Keratinocyte (primary cell): ENCODE measurements at regions not wholly inside any gene's neighbourhood (a gene's known extent, or its start where the extent isn't known, plus 50 kb on each side); places are given as distances from the start of the nearest gene placed in this dataset.

Experiments used
- DNase-seq: peaks from one replicate; pipeline ENCODE4 v3.0.0-alpha.2; 2011; ENCODE audit warnings: low read depth, missing footprints, low spot score
- FAIRE-seq: peaks from 2 replicates; lab custom pipeline; 2011; peaks lifted over from hg19 to GRCh38; lab: Jason Lieb, UNC
- H2AFZ ChIP-seq: 2 replicates; pipeline ENCODE4 v1.6.0; 2012; ENCODE audit warnings: low read length, control low read depth, inconsistent platforms; ENCODE audit not compliant: control insufficient read depth
- H3K27ac ChIP-seq: 2 replicates; pipeline ENCODE4 v1.5.1; 2011; ENCODE audit warnings: low read length; ENCODE audit not compliant: control insufficient read depth, insufficient read depth
- H3K27me3 ChIP-seq: 3 replicates; pipeline ENCODE4 v1.6.0; 2011; ENCODE audit warnings: low read length; ENCODE audit not compliant: control insufficient read depth, insufficient read depth; ENCODE audit errors: extremely low read depth
- H3K36me3 ChIP-seq, 2 experiments: 2 replicates in 1 of 2; 3 replicates in 1 of 2; pipeline ENCODE4 v1.5.1; 2011; ENCODE audit warnings: low read length in 2 of 2, mild to moderate bottlenecking in 1 of 2; ENCODE audit not compliant: control insufficient read depth in 2 of 2, insufficient read depth in 2 of 2; ENCODE audit errors: extremely low read depth in 1 of 2
- H3K4me1 ChIP-seq: 3 replicates; pipeline ENCODE4 v1.5.1; 2011; ENCODE audit warnings: low read length; ENCODE audit not compliant: control insufficient read depth, insufficient read depth; ENCODE audit errors: extremely low read depth
- H3K4me2 ChIP-seq: 3 replicates; pipeline ENCODE4 v1.6.0; 2011; ENCODE audit warnings: low read depth, low read length; ENCODE audit not compliant: control insufficient read depth, insufficient read depth; ENCODE audit errors: extremely low read depth
- H3K4me3 ChIP-seq, 3 experiments: fragments of 200-600 bp in 1 of 3; sonication (generic) in 1 of 3; 2 replicates in 2 of 3; 3 replicates in 1 of 3; pipeline ENCODE4 v1.5.1; 2011 to 2016; ENCODE audit warnings: low read length in 3 of 3, mild to moderate bottlenecking in 3 of 3, control low read depth in 2 of 3, inconsistent platforms in 1 of 3, low read depth in 1 of 3, mixed read lengths in 1 of 3, mixed run types in 1 of 3, moderate library complexity in 1 of 3; ENCODE audit not compliant: control insufficient read depth in 2 of 3, insufficient read depth in 2 of 3; ENCODE audit errors: extremely low read depth in 1 of 3
- H3K79me2 ChIP-seq: 2 replicates; pipeline ENCODE4 v1.6.0; 2012; ENCODE audit warnings: low read length; ENCODE audit not compliant: control insufficient read depth, insufficient read depth
- H3K9ac ChIP-seq: 3 replicates; pipeline ENCODE4 v1.6.0; 2011; ENCODE audit warnings: low read length; ENCODE audit not compliant: control insufficient read depth, insufficient read depth; ENCODE audit errors: extremely low read depth
- H3K9me1 ChIP-seq: 3 replicates; pipeline ENCODE4 v1.6.0; 2011; ENCODE audit warnings: low read length; ENCODE audit not compliant: control insufficient read depth, insufficient read depth; ENCODE audit errors: extremely low read depth
- H3K9me3 ChIP-seq: 2 replicates; pipeline ENCODE4 v1.5.1; 2012; ENCODE audit warnings: low read depth, low read length; ENCODE audit not compliant: control insufficient read depth
- H4K20me1 ChIP-seq: 3 replicates; pipeline ENCODE4 v1.6.0; 2011; ENCODE audit warnings: low read length; ENCODE audit not compliant: control insufficient read depth, insufficient read depth; ENCODE audit errors: extremely low read depth
- CTCF ChIP-seq, 3 experiments: IDR thresholded peaks in 1 of 3; conservative IDR thresholded peaks in 1 of 3; optimal IDR thresholded peaks in 1 of 3; 2 replicates in 2 of 3; 3 replicates in 1 of 3; pipeline versions ENCODE3 to v1.5.1; 2011; ENCODE audit warnings: low read length in 3 of 3, mild to moderate bottlenecking in 3 of 3, moderate library complexity in 2 of 3, control low read depth in 1 of 3, inconsistent platforms in 1 of 3; ENCODE audit not compliant: insufficient read depth in 2 of 3; ENCODE audit errors: extremely low read depth in 1 of 3
- EZH2 ChIP-seq: IDR thresholded peaks from one replicate; pipeline ENCODE4 v1.6.1; 2012; ENCODE audit warnings: inconsistent platforms, mild to moderate bottlenecking, low read length, moderate library complexity
- dilution Hi-C: fragments of 300-500 bp; cut with MboI; formaldehyde crosslinking; loops from one replicate; pipeline ENCODE4 v1.7.0; 2020; ENCODE audit warnings: low sequenced_read_pairs; ENCODE audit not compliant: extremely low pct_ligation_motif_present

DNA sequence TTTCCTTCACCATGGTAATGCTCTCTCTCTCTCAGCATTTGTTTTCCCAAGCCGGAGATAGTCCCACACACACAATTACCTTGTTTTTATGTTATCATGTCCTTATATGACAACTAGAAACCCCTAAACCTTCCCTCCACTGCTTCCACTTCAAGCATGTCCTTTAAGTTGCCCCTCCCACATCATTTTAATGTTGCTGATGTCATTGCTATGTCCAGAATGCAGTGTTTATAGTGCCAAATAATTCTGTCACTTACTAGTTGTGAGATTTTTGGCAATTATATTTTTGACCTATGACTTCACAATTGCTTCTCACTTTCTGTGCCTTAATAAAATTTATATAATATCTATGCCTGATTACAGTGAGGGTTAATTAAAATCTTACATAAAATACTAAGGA, 645.9 kb downstream of the XPNPEP1 start:
- H3K9me1 ChIP-seq = no peaks in the 10 kb centered on the region
- no peak overlapping the region for H3K4me2 ChIP-seq
- dilution Hi-C loops = no loop called here
- H3K36me3 ChIP-seq = no peaks in the 10 kb centered on the region
- no peak overlapping the region for H3K9ac ChIP-seq
- no peaks in the 10 kb centered on the region for H3K27me3 ChIP-seq
- no peak for TF ChIP-seq EZH2
- no peak for TF ChIP-seq CTCF (optimal IDR thresholded peaks at IDR 0.05 in 1 of 3, IDR thresholded peaks at IDR 0.05 in 1 of 3, conservative IDR thresholded peaks at IDR 0.05 in 1 of 3; ENCODE audit: extremely low read depth in 1 of 3, insufficient read depth in 2 of 3, low read length in 3 of 3)
- H3K79me2 ChIP-seq = no peaks in the 10 kb centered on the region
- H3K4me3 ChIP-seq = no peak overlapping the region
- H3K9me3 ChIP-seq = no peaks in the 10 kb centered on the region
- H3K4me1 ChIP-seq = no peaks in the 10 kb centered on the region
- no peak for FAIRE-seq
- no peak overlapping the region for H2AFZ ChIP-seq
- no peaks in the 10 kb centered on the region for H4K20me1 ChIP-seq
- H3K27ac ChIP-seq = no peak overlapping the region
- DNase-seq = no peak

DNA sequence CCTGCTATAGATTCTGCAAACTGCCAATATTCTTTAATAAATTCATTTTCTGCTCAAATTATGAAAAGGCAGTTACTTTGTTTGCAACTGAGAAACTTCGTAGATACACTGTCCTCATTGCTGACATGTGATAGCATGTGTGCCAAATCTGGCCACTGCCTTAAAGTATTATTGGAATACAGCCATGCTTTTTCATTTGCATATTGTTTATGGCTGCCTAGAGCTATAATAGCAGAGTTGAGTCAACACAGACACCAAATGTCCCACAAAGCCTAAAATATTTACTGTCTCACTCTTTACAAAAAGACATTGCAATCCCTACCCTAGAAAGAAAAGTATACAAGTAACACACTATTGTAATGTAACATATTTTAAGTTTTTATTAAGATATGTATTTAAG, 647.4 kb downstream of the XPNPEP1 start:
- Histone ChIP-seq H3K4me1 (no peaks in the 10 kb centered on the region), H3K27ac (no peak overlapping the region), H3K4me3 (no peak overlapping the region), H4K20me1 (no peaks in the 10 kb centered on the region), H3K27me3 (no peaks in the 10 kb centered on the region), H3K4me2 (no peak overlapping the region), H3K9ac (no peak overlapping the region), H3K79me2 (no peaks in the 10 kb centered on the region), H3K9me3 (no peaks in the 10 kb centered on the region), H3K9me1 (no peaks in the 10 kb centered on the region), H2AFZ (no peak overlapping the region), H3K36me3 (no peaks in the 10 kb centered on the region)
- TF ChIP-seq EZH2 (no peak), CTCF (optimal IDR thresholded peaks at IDR 0.05 in 1 of 3, IDR thresholded peaks at IDR 0.05 in 1 of 3, conservative IDR thresholded peaks at IDR 0.05 in 1 of 3; ENCODE audit: extremely low read depth in 1 of 3, insufficient read depth in 2 of 3, low read length in 3 of 3) (no peak)
- DNase-seq (no peak), FAIRE-seq (no peak)
- dilution Hi-C loops = no loop called here
